HG02943 (cell line): ENCODE measurements at regions not wholly inside any gene's neighbourhood (a gene's known extent, or its start where the extent isn't known, plus 50 kb on each side); places are given as distances from the start of the nearest gene placed in this dataset.
"Not testable (repeated sequence)": the region's sequence is repeated elsewhere in the genome, so short reads cannot be mapped to it uniquely, and the experiment has no call there.

ENCODE experiments used
- ATAC-seq: cut with Tn5 transposase; IDR thresholded peaks from one replicate; pipeline ENCODE4 v1.9.1; 2021; ENCODE audit warnings: mild to moderate bottlenecking, low read depth, moderate library complexity; ENCODE audit not compliant: unreplicated experiment

- ATAC-seq: no peak
Observed at GRCh38 chr3:31300456-31301443, 232.0 kb upstream of the STT3B start.

DNA sequence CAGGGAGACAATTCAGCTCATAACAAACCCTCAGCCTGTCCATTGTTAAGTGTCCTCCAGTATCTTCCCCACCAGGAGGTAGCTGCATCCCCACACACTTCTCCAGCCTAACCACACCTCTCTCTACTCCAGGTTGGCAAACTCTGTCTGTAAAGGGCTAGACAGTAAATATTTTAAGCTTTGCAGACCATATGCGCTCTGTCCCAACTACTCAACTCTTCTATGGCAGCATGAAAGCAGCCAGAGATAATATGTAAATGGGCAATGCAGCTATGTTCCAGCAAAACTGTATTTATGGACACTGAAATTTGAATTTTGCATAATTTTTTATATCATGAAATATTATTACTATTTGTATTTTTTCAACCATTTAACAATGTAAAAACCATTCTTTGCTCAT, 230.4 kb upstream of the STT3B start:
- no peak for ATAC-seq

DNA sequence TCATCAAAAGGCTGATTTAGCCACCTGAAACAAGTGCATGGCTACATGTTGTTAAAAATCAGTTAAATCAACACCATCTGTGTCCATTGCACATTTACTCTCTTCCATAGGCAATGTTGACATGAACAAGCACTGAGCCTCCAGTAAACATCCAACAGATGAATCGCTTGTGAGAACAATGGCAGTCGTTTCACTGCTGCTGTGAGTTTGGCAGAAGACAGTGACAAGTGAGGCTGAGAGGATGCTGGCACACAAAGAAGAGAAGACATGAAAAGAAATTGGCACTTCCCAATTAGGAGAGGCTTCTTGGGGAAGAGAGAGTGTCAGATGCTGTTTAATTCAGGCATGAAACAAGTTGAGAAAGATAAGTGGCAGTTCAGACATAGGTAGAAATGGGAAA, 227.4 kb upstream of the STT3B start:
- no peak for ATAC-seq

DNA sequence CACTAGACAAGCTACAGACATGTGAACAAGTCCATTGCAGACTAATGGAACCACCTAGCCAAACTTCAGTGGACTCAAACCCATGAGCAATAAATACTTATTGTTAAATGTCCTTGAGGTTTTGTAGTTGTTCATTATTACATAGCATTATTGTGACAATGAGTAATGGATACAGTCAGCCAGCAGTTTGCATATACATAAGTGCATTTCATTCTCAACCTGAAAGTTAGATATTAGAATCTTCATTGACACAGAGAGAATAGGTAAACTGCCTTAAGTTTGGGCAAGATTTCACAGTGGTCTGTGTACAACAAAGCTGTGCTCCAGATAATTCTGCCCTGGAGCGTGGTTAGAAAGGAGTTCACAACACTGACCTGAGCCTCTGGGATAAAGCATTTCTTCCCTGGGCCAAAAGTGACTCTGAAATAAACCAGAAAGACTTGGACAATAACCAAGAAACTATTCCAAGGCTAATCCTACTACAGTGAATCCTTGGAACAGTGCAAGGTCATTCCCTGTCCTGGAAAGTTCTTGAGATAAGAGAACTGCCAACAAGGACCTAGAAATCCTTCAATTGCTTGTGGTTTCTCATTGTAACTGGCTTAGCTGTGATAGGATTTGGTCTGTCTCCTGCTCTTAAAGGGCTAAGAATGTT, 225.5 kb upstream of the STT3B start:
- no peak for ATAC-seq

GRCh38 chr3:31311559-31311958, 221.2 kb upstream of the STT3B start:
- ATAC-seq: no peak

- ATAC-seq: no peak
Observed at GRCh38 chr3:31312400-31312799, 220.3 kb upstream of the STT3B start.

- no peak for ATAC-seq
Observed at GRCh38 chr3:31314258-31314657, 218.5 kb upstream of the STT3B start.

GRCh38 chr3:31319332-31319731, 213.4 kb upstream of the STT3B start:
- ATAC-seq: no peak

DNA sequence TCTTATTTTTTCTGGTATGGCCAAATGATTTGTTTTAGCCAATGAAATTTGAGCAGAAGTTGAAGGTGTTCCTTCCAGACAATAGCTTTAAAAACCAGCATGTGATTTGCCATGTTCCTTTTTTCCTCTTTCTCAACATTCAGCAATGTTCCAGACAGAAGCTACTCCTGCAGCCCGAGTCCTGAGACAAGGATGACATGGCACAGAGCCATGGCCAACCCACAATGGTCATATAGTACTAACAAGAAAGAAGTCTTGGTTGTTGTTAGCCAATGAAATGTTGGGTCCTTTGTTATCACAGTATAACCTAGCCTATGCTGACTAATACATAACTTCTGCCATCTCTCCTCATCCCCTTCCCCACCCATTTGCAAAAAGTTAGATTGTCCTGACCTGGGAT, 211.1 kb upstream of the STT3B start:
- no peak for ATAC-seq

DNA sequence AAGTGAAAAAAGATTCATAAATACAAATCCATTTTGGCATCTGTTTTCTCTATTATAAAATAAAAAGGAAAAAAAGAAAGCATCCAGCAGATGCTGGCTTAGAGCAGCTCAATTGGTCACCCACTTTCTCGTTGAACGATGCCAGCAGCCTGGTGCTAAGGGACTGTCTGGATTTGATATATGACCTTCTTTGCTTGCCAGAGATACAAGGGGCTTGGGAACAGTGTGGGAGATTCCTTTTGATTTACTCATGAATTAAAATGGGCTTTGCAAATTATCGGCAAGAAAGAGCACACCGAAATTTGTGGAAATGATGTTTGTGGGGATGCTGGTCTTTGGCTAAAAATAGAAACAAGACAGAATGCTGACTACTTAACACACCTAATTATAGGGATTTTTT, 210.3 kb upstream of the STT3B start:
- ATAC-seq: no peak

GRCh38 chr3:31327826-31328357, 204.8 kb upstream of the STT3B start:
- ATAC-seq: not testable (repeated sequence)

GRCh38 chr3:31331278-31331677, 201.4 kb upstream of the STT3B start:
- ATAC-seq: no peak

DNA sequence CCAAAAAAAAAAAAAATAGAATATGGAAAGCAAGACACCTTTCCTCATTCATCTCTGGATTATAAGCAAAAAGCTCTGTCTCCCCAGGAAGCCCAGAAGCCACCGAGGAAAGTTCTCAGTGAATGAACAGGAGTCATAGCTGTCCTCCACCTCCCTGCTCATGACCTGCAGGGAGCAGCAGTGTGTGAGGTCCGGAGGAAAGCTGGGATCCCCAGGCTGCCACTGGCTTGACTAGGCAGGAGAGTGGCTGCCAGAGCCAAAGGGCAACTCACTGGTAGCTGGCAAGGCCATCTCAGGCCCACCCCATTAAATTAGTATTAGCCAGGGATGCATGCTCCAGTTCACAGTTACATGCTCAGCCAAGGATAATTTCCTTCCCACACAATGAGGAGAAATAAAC, 191.6 kb upstream of the STT3B start:
- ATAC-seq: no peak

GRCh38 chr3:31343075-31343474, 189.7 kb upstream of the STT3B start:
- ATAC-seq: no peak

DNA sequence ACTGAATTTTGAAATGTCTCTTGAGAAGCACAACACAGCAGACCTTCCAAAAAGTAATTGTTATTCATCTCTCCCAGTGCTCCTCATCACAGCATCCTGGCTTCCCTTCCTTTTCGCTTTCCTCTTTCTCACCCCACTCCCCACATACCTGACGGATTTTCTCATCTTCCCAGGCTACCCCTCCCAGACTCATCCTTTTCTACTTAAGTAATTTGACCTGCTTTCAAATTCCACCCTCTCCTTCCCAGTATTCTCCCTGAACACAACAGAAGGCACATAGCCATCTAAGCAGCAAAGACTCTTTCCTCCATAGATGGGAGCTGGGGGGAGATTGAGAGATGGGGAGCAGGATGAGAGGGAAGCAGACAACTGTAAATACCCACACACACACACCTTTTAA, 187.1 kb upstream of the STT3B start:
- no peak for ATAC-seq

- no peak for ATAC-seq
Observed at GRCh38 chr3:31346542-31346979, 186.2 kb upstream of the STT3B start.

- ATAC-seq: no peak
Observed at GRCh38 chr3:31349001-31349748, 183.6 kb upstream of the STT3B start.

DNA sequence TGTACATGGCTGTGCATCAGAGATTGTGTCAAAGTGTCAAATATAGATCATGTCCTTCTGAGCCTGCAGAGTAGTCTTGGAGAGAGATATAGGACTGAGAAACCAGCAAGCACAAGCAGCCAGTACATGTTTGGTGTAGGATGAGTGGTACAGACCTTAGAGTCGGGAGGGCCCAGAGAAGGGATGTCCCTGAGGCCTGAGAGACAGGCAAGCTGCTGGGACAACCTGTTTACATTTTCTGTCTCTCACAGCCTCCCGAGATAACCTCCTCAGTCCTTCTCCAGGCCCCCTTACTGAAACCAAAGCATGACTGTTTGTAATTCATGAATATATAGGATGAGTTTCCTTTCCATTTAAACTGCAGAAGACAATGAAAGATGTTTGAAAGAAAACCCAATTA, 182.4 kb upstream of the STT3B start:
- no peak for ATAC-seq

- ATAC-seq: no peak
Observed at GRCh38 chr3:31352331-31352730, 180.4 kb upstream of the STT3B start.

- no peak for ATAC-seq
Observed at GRCh38 chr3:31353166-31353565, 179.6 kb upstream of the STT3B start.

DNA sequence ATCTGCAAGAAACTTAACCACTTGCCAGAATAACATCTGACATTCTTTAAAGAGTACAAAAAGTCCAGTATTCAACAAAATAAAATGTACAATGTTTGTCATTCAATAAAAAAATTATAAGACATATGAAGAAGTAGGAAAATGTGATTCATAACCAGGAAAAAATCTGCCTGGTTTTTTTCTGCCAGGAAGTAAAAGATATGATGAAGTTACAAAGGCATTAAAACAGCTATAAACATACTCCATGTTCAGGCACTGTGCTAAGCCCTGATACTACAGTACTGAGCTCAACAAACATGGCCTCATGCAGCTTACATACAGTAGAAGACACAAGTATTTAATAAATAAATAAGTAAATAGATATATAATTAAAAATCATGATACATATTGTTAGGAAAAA, 178.4 kb upstream of the STT3B start:
- ATAC-seq: no peak
